AG09319 (cell line): ENCODE measurements at regions not wholly inside any gene's neighbourhood (a gene's known extent, or its start where the extent isn't known, plus 50 kb on each side); places are given as distances from the start of the nearest gene placed in this dataset.

Experiments
- DNase-seq: peaks from one replicate; pipeline ENCODE4 v3.0.0-alpha.2; 2010; ENCODE audit warnings: low read depth; ENCODE audit errors: extremely low read depth
- CTCF ChIP-seq: IDR thresholded peaks from 2 replicates; pipeline ENCODE4 v1.5.1; 2011; ENCODE audit warnings: low read depth, mild to moderate bottlenecking, inconsistent platforms, low read length, moderate library complexity

- no peak for DNase-seq
- no peak for TF ChIP-seq CTCF
Observed at GRCh38 chr6:84421031-84421430, 193.6 kb upstream of the CEP162 start.

- DNase-seq, result no peak
- no peak for TF ChIP-seq CTCF
Observed at GRCh38 chr6:84417260-84417659, 189.8 kb upstream of the CEP162 start.

GRCh38 chr6:84416043-84416657 lies 188.7 kb upstream of the CEP162 start:
- DNase-seq, result no peak
- no peak for TF ChIP-seq CTCF

GRCh38 chr6:84415517-84415916 lies 188.1 kb upstream of the CEP162 start:
- TF ChIP-seq CTCF, result no peak
- no peak for DNase-seq

GRCh38 chr6:84415068-84415467 lies 187.6 kb upstream of the CEP162 start:
- no peak for DNase-seq
- no peak for TF ChIP-seq CTCF

- no peak for TF ChIP-seq CTCF
- no peak for DNase-seq
Observed at GRCh38 chr6:84414531-84414930, 187.1 kb upstream of the CEP162 start.

GRCh38 chr6:84411060-84411629 lies 183.7 kb upstream of the CEP162 start:
- no peak for TF ChIP-seq CTCF
- no peak for DNase-seq
